Spleen (tissue), 7 donors: ENCODE measurements at regions not wholly inside any gene's neighbourhood (a gene's known extent, or its start where the extent isn't known, plus 50 kb on each side); places are given as distances from the start of the nearest gene placed in this dataset.

Source experiments
- POLR2A ChIP-seq, 3 donors: fragments of 450-650 bp; IDR thresholded peaks; one replicate each; pipeline ENCODE4 v1.5.1; 2017; ENCODE audit warnings: antibody characterized with exemption in 3 of 3, mild to moderate bottlenecking in 1 of 3
- TF ChIP-seq, protein P1 (sequence below), 11 experiments: fragments of 200-600 bp in 7 of 11; fragments of 450-650 bp in 4 of 11; sonication (generic) in 4 of 11; IDR thresholded peaks in 8 of 11; conservative IDR thresholded peaks in 3 of 11; 1 replicate in 7 of 11; 2 replicates in 4 of 11; pipeline versions ENCODE4 v1.4.0 to v1.8.0; 2016 to 2021; ENCODE audit warnings: antibody characterized with exemption in 11 of 11, inconsistent platforms in 4 of 11, mild to moderate bottlenecking in 1 of 11
- donor health status: DM: no; HTN: no; CAD: no; lungs with moderate emphysema.
- donor health status: DM: no; HTN: no; CAD: no.
- donor health status: DM: no; HTN: no; CAD: no.

DNA sequence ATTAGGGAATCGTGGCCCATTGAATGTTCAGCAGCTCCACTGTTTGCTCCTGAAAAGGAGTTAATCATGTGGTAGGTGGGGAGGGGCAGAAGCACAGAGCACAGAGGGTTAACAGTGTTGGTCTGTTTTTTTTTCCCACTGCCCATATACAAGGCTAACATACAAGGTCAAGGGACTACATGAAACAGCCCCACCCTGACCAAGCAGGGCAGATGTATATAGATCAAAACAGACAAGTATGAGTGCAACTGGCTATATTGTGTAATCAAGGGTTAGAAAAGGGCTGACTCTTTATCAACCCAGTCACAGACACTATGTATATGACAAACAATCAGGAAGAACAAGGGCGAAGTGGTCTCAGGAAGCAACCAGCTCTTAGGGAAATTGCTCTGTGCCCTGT, 186.6 kb upstream of the CDH11 start:
- TF ChIP-seq POLR2A (IDR thresholded peaks at IDR 0.05), result no peak
- TF ChIP-seq, protein P1, sequence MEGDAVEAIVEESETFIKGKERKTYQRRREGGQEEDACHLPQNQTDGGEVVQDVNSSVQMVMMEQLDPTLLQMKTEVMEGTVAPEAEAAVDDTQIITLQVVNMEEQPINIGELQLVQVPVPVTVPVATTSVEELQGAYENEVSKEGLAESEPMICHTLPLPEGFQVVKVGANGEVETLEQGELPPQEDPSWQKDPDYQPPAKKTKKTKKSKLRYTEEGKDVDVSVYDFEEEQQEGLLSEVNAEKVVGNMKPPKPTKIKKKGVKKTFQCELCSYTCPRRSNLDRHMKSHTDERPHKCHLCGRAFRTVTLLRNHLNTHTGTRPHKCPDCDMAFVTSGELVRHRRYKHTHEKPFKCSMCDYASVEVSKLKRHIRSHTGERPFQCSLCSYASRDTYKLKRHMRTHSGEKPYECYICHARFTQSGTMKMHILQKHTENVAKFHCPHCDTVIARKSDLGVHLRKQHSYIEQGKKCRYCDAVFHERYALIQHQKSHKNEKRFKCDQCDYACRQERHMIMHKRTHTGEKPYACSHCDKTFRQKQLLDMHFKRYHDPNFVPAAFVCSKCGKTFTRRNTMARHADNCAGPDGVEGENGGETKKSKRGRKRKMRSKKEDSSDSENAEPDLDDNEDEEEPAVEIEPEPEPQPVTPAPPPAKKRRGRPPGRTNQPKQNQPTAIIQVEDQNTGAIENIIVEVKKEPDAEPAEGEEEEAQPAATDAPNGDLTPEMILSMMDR (IDR thresholded peaks at IDR 0.05 in 8 of 11, conservative IDR thresholded peaks at IDR 0.05 in 3 of 11), result no peak
